SK-N-MC (cell line): ENCODE measurements at regions not wholly inside any gene's neighbourhood (a gene's known extent, or its start where the extent isn't known, plus 50 kb on each side); places are given as distances from the start of the nearest gene placed in this dataset.

ENCODE experiments used
- EZH2 ChIP-seq: fragments of 200-600 bp; sonication (generic); IDR thresholded peaks from one replicate; pipeline ENCODE4 v1.6.1; 2017; ENCODE audit warnings: antibody characterized with exemption
- POLR2AphosphoS5 ChIP-seq: IDR thresholded peaks from 2 replicates; pipeline ENCODE4 v1.6.1; 2012; ENCODE audit warnings: mild to moderate bottlenecking, low read depth, low read length, borderline replicate concordance

DNA sequence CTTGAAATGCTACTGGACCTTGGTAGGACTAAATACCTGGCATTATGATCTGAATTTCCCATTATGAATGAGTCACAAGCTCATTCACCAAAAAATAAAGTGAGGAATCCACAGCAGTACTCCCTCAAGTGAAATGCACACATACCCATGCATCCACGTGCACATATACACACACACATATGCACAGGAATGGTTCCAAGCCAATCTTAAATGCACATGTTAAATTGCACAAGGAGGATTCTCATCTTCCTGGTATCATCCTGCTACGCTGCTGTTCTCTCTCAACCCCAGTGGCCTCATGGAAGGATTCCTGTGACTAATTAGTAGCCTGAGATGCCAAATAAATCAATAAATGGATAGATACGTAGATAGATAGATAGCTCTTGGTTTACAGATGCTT is 132.1 kb upstream of the KLF12 start:
- no peak for TF ChIP-seq EZH2
- no peak for TF ChIP-seq POLR2AphosphoS5
